H1 (cell line): ENCODE measurements at regions not wholly inside any gene's neighbourhood (a gene's known extent, or its start where the extent isn't known, plus 50 kb on each side); places are given as distances from the start of the nearest gene placed in this dataset.

Experiments
- CTBP2 ChIP-seq: IDR thresholded peaks from 2 replicates; pipeline ENCODE4 v1.7.0; 2011; ENCODE audit warnings: borderline replicate concordance, mild to moderate bottlenecking, moderate library complexity, mixed read lengths, low read length; ENCODE audit not compliant: insufficient read depth, insufficient read length
- FOSL1 ChIP-seq: IDR thresholded peaks from 2 replicates; pipeline ENCODE4 v1.6.1; 2011; ENCODE audit warnings: mild to moderate bottlenecking, low read depth, low read length, moderate library complexity; ENCODE audit not compliant: insufficient read depth
- GTF2F1 ChIP-seq: IDR thresholded peaks from 2 replicates; pipeline ENCODE4 v1.6.1; 2012; ENCODE audit warnings: low read depth, low read length, improper control_type of control experiment, borderline replicate concordance

GRCh38 chr2:126342457-126342856 lies 313.5 kb upstream of the GYPC start (continued):
- no peak for TF ChIP-seq CTBP2
- TF ChIP-seq FOSL1 = no peak
- TF ChIP-seq GTF2F1 = no peak
